ENCODE measurements at regions not wholly inside any gene's neighbourhood (a gene's known extent, or its start where the extent isn't known, plus 50 kb on each side); places are given as distances from the start of the nearest gene placed in this dataset.
"Not testable (repeated sequence)": the region's sequence is repeated elsewhere in the genome, so short reads cannot be mapped to it uniquely, and the experiment has no call there.

DNA sequence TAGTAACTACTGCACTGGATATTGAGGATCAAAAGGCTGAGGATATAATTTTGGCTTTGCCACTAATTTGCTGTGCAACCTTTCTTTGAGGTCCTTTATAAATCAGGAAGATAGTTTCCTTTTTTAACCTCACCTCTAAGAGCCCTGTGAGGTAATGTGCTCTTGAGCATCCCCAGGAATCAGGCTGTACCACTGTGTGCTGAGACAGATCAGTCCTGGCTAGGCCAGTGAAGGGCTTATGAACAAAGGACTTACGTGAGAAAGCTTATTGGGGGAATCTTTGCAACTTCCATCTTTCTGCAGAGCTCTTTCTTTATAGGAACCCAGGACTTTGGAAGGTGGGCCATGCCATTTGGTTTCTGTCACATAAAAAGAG is 188.9 kb downstream of the SIPA1L2 start:
- DNase-seq, result no peak

DNA sequence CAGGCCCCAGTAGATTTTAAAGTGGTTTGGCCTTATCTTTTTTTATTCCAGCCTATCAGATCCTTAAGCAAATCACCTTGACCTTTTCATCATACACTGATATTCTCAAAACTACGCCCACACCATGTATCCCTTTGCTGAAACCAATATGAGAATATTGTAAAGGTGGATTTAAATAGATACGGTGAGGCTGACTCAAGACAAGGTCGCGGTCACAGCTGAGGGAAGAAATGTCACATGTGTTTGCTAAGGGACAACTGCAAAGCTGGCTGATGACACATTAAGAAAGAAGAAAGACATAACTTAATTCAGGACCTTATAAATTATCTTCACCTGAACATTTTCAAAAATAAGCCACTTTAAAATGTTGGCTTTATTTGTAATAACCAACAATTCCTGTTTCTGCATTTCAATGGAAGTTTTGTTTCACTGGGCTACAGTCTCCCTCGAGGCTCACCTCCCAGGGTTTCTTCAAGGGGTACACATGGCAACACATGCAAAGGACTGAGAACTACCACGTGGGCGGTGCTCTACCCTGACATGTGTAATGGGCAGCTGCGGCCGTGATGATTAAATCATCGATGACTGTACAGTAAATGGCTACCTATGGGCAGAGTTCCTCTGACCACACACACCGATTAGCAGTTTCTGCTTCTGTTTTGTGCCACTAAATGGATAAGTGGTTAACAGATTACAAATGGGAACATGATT is 189.5 kb downstream of the SIPA1L2 start:
- no peak for DNase-seq

DNA sequence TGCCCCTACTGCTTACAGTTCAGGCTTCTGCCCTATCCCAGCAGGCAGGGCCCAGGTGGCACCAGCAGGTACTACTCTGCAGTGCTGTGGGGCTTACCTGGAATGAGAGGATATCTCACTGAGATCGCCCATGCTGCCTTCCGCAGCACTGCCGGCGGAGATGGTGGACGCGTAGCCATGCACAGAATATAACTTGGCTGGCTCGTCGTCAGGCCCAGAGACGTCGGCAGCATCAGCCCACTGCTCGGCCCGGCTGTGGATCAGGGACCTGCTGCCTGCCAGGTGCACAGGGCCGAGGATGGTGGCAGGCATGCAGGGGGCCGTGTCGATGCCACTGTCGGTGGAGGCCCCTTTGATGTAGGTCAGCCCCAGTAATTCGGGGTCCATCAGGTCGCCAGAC is 190.9 kb downstream of the SIPA1L2 start:
- DNase-seq, result no peak

DNA sequence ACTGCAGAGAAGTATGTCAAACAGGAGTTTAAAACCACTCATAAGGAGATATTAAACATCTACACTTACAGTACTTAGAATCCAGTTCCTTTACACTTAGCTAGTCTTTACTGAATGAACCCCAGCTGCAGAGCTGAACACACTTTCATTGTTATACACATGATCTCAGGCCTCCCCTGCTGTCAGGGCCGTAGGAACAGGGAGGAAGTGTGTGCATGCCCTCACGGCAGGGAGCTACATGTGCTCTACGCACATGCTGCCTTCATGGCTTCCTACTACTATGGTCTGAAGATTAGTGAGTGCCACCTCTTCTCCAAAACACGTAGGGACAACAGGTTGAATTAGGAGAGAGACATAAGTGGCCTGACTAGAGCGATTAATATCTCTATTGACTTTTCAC is 191.5 kb downstream of the SIPA1L2 start:
- DNase-seq, result no peak

DNA sequence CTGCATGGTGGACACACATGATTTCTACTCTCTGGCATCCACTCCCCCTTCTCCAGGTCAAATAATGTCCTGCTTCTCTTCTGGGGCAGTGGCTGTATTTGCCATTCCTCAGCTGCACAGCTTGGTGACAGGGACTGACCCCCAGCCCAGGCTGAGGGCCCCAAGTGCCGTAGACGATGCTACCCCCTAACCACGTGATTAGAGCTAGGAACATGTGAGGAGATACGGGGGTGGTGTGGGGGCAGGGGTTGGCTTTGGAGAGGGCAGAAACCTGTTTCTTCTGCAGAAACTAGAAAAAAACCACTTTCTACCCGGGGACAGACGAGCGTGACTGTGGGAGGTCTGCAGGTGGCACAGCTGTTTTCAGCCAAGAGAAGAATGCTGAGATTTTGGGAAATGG is 192.4 kb downstream of the SIPA1L2 start:
- no peak for DNase-seq

DNA sequence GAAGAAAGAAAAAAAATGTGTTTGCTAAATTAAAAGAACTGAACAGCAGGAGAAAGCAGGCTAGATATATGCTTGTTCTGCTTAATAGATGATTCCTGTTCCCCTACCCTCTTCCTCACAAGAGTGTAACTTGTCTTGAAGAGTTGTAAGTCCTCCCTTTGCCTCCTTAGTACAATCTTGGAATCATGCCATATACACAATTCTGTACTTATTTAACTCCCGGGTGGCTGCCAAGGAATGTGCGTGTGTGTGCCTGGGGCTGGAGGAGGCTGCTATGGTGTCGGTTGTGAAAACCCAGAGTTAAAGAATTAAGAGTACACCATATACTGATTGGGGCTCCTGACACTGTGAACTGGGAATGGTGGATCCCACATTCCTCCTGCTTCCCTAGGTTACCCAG is 194.2 kb downstream of the SIPA1L2 start:
- no peak for DNase-seq

DNA sequence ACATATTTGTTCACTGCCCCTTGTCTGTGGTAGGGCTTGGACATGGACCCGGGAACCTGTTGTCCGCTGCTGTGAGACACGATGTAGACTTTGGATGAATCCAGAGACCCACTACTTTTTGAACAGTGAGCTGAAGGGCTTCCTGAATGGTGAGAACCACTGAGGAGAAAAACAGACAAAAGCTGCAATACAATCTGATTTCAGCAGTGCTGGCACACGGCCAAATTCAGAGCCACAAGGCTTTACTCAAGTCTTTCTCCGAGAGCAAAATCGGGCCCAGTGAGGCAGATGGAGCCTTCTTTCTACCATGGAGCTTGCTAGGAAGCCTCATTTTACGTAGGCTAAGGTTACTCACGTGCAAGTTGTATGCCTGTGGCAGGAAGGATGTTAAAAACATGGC is 197.6 kb downstream of the SIPA1L2 start:
- DNase-seq, result peak in 1 of 2 donors; percentile 17

DNA sequence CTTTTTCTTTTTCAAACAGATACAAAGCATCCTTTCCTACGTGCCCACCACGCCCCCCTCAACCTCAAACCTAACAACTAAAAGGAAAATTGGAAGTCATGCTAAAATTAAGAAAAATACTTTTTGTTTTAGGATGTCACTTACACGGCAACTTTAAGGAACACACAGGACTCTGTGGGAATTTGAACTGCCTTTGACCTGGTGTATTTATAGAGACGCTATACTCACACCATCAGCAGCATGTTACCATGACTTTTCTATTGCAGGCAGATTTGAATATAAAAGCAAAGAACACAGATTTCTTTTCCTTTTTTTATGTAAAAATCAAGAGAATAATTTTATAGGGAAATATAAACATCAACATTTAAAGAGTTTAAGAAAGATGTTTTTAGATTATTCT is 198.2 kb downstream of the SIPA1L2 start:
- DNase-seq, result no peak

DNA sequence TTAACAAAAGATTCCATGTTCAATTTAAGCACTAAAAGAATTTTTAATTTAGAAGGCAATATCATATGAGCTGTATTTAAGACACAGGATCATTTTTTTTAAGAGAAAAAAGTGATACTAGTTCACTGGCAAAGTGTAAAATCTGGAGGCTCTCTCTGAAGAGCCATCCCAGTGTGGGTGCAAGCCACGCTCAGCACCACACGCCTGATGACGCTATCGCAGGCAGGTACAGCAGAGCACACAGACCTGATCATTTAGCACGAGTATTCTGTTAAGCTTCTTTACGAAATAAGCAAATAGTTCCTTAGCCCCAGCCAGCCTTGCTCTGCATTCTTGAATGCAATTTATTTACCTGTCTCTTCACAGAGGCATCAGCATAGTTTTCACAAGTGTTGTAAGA is 198.6 kb downstream of the SIPA1L2 start:
- no peak for DNase-seq

DNA sequence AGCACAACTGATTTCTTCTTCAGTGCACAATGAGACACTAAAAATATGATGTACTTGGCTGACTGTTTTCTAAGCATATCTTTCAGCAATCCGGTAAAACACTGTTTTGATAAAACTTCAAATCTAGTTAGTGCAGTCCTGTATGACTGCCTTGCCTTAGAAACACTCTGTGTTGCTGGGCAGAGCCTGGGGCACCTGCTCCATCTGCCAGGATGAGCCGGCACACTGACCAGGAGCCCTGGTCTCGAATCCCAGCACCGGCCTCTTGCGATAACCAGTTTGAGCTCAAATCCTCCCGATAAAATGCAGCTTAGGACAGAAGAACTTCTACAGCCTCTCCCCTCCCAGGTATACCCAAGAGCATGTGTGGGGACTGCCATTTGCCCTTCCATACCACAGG is 199.5 kb downstream of the SIPA1L2 start:
- DNase-seq, result no peak

DNA sequence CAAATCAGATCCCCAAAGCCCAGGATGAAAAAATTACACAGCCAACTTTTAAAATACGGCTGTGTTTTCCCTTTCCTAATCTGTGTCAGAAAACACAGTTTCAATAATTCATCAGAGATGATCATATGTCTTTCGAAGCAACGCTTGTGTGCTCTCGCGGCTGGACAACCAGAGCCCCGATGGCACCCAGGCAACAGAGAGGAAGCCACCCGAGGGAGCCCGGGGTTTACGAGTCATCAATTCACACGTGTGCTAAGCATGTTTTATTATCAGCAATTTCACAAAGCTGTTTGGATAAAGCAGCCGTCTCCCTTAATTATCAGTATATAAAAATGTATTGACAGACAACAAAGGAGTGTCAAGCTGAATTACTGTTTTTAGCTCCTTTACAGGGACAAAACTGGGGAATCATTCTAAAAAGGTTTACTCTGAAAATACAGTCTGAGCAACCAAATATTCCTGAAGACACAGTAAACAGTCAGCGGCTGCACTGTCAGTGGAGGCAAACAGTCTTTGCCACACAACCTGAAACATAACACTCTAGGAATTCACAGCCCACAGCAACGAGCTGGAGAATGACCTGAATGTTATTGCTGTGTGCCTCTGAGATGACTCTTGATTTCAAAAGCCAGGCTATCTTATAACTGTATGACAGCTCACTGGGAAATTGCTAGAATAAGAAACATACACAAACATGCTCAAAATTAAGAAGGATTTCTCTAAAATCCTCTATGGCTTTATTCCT is 201.0 kb downstream of the SIPA1L2 start:
- DNase-seq, result no peak

DNA sequence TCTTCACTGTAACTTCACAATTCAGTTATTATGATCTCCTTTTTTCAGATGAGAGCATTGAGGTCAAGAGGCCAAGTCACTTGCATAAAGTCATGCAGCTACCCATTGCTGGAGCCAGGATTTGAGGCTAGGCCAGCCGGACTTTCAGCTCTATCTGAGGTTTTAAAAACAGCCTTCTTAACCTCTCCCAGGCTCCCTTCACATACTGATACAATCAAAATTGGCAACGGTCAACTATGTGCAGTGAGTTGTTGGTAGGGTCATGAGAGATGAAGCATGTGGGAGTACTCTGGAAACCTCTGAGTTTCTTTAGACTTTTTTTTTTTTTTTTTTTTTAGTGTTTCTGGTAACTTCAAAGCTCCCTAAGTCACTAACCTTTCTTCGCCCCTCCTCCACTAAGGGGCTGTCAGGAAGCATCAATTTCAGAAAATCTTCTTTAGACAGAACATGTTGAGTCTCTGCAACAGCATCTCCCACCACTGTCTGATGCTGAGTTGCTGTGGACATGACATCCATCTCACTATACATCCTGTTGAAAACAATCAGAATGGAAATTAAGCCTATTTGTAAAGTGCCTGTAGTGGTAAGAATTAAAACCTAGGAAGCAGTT is 201.8 kb downstream of the SIPA1L2 start:
- no peak for DNase-seq

DNA sequence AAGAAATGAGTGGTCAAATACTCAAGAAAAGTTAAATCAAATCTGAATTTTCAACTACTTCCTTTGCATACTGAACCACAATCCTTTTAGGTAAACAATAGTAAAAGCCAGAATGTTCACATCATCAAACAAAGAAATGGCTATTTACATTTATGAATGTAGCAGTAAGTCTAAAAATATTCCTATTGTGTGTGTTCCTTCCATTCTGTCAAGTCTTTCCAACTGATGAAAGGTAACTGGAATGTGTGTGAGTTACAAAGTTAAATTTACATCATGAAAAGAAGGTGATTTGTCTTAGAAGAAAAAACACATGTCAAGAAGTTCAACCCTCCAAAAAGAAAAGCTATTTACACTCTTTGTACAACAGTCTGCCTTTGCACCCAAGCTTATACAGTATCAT is 203.1 kb downstream of the SIPA1L2 start:
- no peak for DNase-seq

DNA sequence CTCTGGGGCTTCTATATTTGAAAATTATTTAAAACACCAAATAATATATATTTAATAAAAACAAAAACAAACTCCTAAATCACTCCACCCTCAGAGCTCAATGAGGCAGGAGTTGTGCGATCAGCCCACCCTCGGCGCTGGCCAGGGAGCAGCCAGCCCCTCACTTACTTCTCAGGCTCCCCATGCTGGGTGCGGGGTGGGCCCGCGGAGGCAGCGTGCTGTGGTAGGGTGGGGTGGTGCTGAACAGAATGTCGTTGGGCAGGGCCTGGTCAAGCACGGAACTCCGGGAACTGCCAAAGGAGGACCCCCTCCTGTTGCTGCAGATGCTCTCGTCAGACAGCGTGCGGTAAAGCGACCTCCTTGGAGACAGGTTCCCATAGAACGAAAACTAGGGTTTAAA is 204.5 kb downstream of the SIPA1L2 start:
- no peak for DNase-seq

DNA sequence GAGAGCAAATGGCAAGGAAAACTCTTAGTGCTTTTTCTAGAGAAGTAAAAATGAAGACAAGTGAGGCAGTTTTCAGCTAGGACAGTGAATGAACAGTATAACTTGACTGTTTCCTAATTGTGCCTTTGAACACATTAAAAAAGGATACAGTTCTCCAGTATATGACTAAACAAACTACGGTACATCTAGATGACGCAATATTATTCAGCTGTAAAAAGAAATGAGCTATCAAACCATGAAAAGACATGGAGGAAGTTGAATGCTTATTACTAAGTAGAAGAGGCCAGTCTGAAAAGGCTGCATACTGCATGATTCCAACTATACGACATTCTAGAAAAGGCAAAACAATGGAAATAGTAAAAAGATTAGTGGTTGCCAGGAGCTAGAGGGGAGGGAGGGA is 206.3 kb downstream of the SIPA1L2 start:
- no peak for DNase-seq

DNA sequence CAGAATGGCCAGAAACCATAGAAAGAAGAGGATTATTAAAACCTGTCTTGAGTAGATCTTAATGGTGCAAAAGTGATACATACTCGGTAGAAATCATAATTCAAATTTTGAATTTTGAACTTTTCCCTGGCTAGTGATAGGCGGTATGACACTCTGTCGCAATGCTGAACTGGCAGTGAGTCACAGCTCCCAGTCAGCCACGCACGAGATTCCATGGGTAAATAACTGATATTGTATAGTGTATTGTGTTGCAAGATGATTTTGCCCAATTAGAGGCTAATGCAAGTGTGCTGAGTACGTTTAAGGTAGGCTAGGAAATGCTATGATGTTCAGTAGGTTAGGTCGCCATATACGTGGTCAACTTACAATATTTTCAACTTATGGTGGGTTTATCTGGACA is 207.0 kb downstream of the SIPA1L2 start:
- DNase-seq, result no peak

DNA sequence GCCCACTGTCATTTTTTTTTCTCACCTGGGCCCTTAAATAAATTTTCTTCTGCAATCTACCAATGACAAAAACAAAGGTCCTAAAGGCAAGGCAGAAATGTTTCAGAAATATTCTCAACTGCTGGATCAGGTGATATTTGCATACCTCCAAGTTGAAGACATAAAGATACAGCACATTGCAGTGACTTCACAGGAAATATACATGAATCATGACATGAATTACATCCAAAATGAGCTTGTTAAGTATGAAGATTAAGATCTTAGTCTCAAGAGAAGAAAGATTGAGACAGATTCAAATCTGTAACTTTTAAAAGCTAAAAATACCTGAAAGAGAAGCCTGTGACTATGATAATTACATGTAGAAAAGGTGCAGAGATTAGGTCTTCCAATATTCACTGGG is 207.8 kb downstream of the SIPA1L2 start:
- no peak for DNase-seq

DNA sequence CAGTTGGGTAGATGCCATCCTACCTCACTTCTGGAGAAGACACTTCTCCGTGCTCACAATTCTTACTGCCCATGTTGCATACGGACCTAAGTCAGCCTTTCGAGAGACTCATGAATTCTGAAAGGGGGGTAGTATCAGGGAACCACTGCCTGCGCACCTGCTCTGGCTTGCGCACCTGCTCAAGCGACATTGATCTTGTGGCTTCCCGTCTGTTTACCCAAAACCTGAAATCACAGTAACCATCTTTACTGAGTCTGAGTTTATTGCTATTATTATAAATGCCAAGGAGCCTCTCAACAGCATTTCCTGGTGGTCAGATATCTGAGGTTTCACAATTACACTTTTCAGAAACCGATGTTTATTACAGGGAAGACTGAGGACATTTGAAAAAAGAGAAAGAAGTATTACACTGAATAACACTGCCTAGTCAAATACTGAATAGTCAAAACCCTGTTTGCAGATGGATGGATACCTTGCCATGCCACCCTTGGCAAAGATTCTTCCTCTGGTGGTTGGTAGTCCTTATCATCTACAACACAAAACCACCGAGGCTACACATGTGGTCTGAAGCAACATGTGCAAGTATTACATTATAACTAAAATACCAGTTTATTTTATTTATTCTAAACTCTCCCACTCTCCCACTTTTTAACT is 208.7 kb downstream of the SIPA1L2 start:
- no peak for DNase-seq

DNA sequence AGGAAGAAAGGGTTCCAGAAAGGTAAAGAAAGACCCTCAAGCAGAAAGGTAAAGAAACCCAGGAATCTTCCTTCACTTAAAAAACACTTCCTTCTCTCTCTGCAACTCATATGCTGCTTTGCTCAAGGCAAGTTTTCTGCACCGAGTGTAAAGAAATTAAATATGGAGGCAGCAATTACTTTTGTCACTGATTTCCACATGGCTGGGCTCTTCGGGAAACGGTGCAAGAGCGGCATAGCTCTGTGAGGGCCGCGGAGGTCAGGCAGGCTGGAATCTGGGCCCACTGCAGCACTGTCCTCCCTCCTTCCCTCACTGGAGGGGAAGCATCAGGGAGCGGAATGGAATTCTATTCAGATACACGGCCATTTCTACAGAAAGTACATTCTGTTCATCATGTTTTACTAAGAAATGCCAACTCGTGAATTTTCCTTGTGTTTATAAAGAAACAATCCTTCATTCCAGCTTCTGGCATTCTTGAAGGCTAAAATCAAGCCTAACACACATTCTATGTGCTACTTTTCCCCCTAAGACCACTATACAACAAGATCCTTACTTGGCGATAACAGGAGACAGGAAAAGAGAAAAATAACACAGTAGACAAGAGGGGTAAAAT is 212.2 kb downstream of the SIPA1L2 start:
- DNase-seq, result no peak

DNA sequence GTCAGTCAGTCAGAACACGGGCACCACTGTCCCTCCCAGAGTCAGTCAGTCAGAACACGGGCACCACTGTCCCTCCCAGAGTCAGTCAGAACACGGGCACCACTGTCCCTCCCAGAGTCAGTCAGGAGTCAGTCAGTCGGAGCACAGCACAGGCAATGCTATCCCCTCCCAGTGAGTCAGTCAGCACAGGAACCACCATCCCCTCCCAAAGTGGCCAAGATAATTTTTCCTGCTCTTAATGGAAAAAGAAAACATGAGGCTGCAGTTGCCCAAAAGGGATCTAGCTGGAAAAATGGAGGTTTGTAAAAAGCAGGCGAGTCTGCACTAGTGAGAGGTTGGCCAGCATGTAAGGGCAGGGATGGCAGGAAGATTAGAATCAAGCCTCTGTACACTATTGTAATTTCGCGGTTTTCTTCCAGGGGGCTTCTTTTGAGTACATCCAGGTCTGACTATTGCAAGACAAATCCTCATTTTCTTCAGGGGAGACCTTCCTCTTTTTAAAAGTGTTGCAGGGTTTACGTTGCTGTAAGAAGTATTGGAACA is 213.8 kb downstream of the SIPA1L2 start:
- no peak for DNase-seq

DNA sequence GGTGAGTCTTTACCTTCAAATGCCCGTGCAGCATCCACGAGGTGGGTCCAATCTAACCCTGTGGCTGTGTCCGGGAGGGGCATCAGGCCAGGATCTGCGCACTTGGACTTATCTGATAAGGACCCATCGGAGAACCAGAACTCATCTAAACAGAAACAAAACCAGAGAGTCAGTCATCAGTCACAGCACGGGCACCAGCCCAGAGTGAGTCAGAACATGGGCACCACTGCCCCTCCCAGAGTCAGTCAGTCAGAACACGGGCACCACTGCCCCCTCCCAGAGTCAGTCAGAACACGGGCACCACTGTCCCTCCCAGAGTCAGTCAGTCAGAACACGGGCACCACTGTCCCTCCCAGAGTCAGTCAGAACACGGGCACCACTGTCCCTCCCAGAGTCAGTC is 214.5 kb downstream of the SIPA1L2 start:
- not testable (repeated sequence) for DNase-seq

DNA sequence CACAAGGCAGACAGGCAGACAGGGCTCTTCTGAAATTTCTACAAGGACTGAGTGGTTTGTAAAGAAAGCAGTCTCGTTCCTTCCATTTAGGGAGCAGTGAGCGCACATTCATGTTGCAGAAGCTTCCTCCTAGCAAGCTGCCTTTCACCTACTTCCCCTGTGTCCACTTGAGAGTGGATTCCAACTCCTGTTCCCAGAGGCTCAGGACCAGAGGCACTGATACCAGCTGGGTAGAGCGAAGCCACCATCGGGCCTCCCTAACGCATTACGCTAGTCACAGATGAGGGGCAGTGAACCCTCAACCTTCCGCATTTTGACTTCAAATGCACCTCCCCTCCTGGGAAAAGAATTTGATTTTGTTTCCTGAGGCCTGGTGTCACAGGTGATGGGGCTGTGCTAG is 215.8 kb downstream of the SIPA1L2 start:
- no peak for DNase-seq

DNA sequence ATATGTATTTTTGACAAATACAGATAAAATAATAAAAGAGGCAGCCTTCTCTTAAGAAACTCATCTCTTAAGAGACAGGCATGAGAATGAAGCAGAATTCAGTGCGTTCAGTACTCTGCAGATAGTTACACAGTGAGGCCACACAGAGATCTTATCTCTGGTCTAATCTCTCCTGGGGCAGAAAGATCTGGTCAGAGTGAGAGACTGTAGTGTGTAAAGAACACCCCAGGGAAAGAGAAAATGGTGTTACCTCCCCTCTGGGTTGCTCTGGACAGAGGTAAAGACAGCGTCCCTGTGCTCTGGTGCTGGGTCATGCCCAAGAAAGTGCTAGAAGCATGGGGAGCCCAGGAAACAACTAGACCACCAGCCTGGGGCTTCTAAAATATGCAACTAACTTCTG is 216.3 kb downstream of the SIPA1L2 start:
- DNase-seq, result no peak

Data from hippocampal formation (tissue), 2 donors.